Ureter (tissue), 1 donor: ENCODE measurements at regions not wholly inside any gene's neighbourhood (a gene's known extent, or its start where the extent isn't known, plus 50 kb on each side); places are given as distances from the start of the nearest gene placed in this dataset.

Experiments used
- DNase-seq: peaks from one replicate; pipeline ENCODE4 v3.0.0-alpha.2; 2020; ENCODE audit warnings: low spot score
- donor health status: DM: yes; HTN: yes; CAD: no.

GRCh38 chr15:75763635-75764600, 51.3 kb upstream of the CSPG4 start:
- peak; percentile 31 for DNase-seq

- no peak for DNase-seq
These were observed 50.5 kb upstream of the CSPG4 start for GRCh38 chr15:75763137-75763611.
